ENCODE measurements at regions not wholly inside any gene's neighbourhood (a gene's known extent, or its start where the extent isn't known, plus 50 kb on each side); places are given as distances from the start of the nearest gene placed in this dataset.

GRCh38 chr16:88319116-88319965 lies 63.4 kb upstream of the ZNF469 start:
- Histone ChIP-seq H4K20me1 (ENCODE audit: insufficient read depth, low read length) (no peaks in the 10 kb centered on the region), H3K4me3 (ENCODE audit: insufficient read depth, low read length) (no peak overlapping the region), H3K4me1 (ENCODE audit: insufficient read depth, low read length) (peaks cover 5% of the 10 kb centered on the region), H3K79me2 (ENCODE audit: insufficient read depth, low read length) (no peaks in the 10 kb centered on the region), H3K4me2 (ENCODE audit: insufficient read depth, low read length) (no peak overlapping the region), H3K36me3 (ENCODE audit: insufficient read depth, low read length) (no peaks in the 10 kb centered on the region), H2AFZ (ENCODE audit: low read length) (no peak overlapping the region), H3K9me3 (ENCODE audit: low read depth, low read length) (no peaks in the 10 kb centered on the region), H3K27ac (ENCODE audit: low read depth, low read length) (no peak overlapping the region), H3K27me3 (ENCODE audit: insufficient read depth, low read length) (no peaks in the 10 kb centered on the region)
- TF ChIP-seq, protein P1, sequence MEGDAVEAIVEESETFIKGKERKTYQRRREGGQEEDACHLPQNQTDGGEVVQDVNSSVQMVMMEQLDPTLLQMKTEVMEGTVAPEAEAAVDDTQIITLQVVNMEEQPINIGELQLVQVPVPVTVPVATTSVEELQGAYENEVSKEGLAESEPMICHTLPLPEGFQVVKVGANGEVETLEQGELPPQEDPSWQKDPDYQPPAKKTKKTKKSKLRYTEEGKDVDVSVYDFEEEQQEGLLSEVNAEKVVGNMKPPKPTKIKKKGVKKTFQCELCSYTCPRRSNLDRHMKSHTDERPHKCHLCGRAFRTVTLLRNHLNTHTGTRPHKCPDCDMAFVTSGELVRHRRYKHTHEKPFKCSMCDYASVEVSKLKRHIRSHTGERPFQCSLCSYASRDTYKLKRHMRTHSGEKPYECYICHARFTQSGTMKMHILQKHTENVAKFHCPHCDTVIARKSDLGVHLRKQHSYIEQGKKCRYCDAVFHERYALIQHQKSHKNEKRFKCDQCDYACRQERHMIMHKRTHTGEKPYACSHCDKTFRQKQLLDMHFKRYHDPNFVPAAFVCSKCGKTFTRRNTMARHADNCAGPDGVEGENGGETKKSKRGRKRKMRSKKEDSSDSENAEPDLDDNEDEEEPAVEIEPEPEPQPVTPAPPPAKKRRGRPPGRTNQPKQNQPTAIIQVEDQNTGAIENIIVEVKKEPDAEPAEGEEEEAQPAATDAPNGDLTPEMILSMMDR (IDR thresholded peaks at IDR 0.05; ENCODE audit: extremely low read depth, low read depth, low read length), result no peak
- DNase-seq (ENCODE audit: insufficient read length, low spot score, missing footprints), result peak; percentile 74

GRCh38 chr16:88320947-88321634 lies 61.7 kb upstream of the ZNF469 start:
- Histone ChIP-seq H2AFZ (ENCODE audit: low read length) (no peak overlapping the region), H3K27me3 (ENCODE audit: insufficient read depth, low read length) (no peaks in the 10 kb centered on the region), H3K27ac (ENCODE audit: low read depth, low read length) (no peak overlapping the region), H3K4me2 (ENCODE audit: insufficient read depth, low read length) (no peak overlapping the region), H3K9me3 (ENCODE audit: low read depth, low read length) (no peaks in the 10 kb centered on the region), H3K4me1 (ENCODE audit: insufficient read depth, low read length) (no peaks in the 10 kb centered on the region), H3K79me2 (ENCODE audit: insufficient read depth, low read length) (no peaks in the 10 kb centered on the region), H3K36me3 (ENCODE audit: insufficient read depth, low read length) (no peaks in the 10 kb centered on the region), H4K20me1 (ENCODE audit: insufficient read depth, low read length) (no peaks in the 10 kb centered on the region), H3K4me3 (ENCODE audit: insufficient read depth, low read length) (no peak overlapping the region)
- TF ChIP-seq, protein P1 (IDR thresholded peaks at IDR 0.05; ENCODE audit: extremely low read depth, low read depth, low read length), result no peak
- peak; percentile 72 for DNase-seq (ENCODE audit: insufficient read length, low spot score, missing footprints)

GRCh38 chr16:88321635-88322499 lies 60.9 kb upstream of the ZNF469 start:
- Histone ChIP-seq H2AFZ (ENCODE audit: low read length) (no peak overlapping the region), H3K4me1 (ENCODE audit: insufficient read depth, low read length) (no peaks in the 10 kb centered on the region), H3K4me3 (ENCODE audit: insufficient read depth, low read length) (no peak overlapping the region), H3K36me3 (ENCODE audit: insufficient read depth, low read length) (no peaks in the 10 kb centered on the region), H4K20me1 (ENCODE audit: insufficient read depth, low read length) (no peaks in the 10 kb centered on the region), H3K27me3 (ENCODE audit: insufficient read depth, low read length) (no peaks in the 10 kb centered on the region), H3K4me2 (ENCODE audit: insufficient read depth, low read length) (no peak overlapping the region), H3K79me2 (ENCODE audit: insufficient read depth, low read length) (no peaks in the 10 kb centered on the region), H3K9me3 (ENCODE audit: low read depth, low read length) (no peaks in the 10 kb centered on the region), H3K27ac (ENCODE audit: low read depth, low read length) (no peak overlapping the region)
- TF ChIP-seq, protein P1 (IDR thresholded peaks at IDR 0.05; ENCODE audit: extremely low read depth, low read depth, low read length), result no peak
- peak; percentile 73 for DNase-seq (ENCODE audit: insufficient read length, low spot score, missing footprints)

Data from osteoblast (primary cell).